HUES64 (cell line): ENCODE measurements at regions not wholly inside any gene's neighbourhood (a gene's known extent, or its start where the extent isn't known, plus 50 kb on each side); places are given as distances from the start of the nearest gene placed in this dataset.

Experiments
- H3K27ac ChIP-seq: 2 replicates; pipeline ENCODE4 v1.7.0; 2013; ENCODE audit warnings: low read depth, low read length, inconsistent platforms
- H3K27me3 ChIP-seq: 2 replicates; pipeline ENCODE4 v1.6.1; 2013; ENCODE audit warnings: mild to moderate bottlenecking, low read length; ENCODE audit not compliant: insufficient read depth
- H3K36me3 ChIP-seq: 2 replicates; pipeline ENCODE4 v1.6.1; 2013; ENCODE audit warnings: mild to moderate bottlenecking, low read length; ENCODE audit not compliant: insufficient read depth
- H3K4me1 ChIP-seq: 2 replicates; pipeline ENCODE4 v1.6.1; 2013; ENCODE audit warnings: mild to moderate bottlenecking, low read length, moderate library complexity; ENCODE audit not compliant: insufficient read depth
- H3K4me3 ChIP-seq: 2 replicates; pipeline ENCODE4 v1.5.1; 2013; ENCODE audit warnings: mild to moderate bottlenecking, low read length, moderate library complexity
- H3K9ac ChIP-seq: 2 replicates; pipeline ENCODE4 v1.6.1; 2013; ENCODE audit warnings: mild to moderate bottlenecking, low read depth, low read length
- H3K9me3 ChIP-seq: 2 replicates; pipeline ENCODE4 v1.6.1; 2013; ENCODE audit warnings: low read depth, low read length; ENCODE audit not compliant: insufficient read depth
- WGBS: fragments of 150-250, 120-280 bp; methylation state at CpG from one replicate; pipeline ENCODE4 v1.1.7; 2013; ENCODE audit warnings: missing lambda C conversion rate; 5-methylcytosine and 5-hydroxymethylcytosine counted together

GRCh38 chr3:104526901-104527401 lies 839.8 kb upstream of the ALCAM start:
- Histone ChIP-seq H3K4me3 (no peak overlapping the region), H3K36me3 (no peaks in the 10 kb centered on the region), H3K27ac (no peak overlapping the region), H3K9ac (no peak overlapping the region), H3K4me1 (peaks cover 8% of the 10 kb centered on the region), H3K9me3 (no peaks in the 10 kb centered on the region), H3K27me3 (no peaks in the 10 kb centered on the region)
- WGBS: 92% methylated on average over 3 of the region's 3 CpGs

GRCh38 chr3:104530934-104531333 lies 835.8 kb upstream of the ALCAM start:
- Histone ChIP-seq H3K9me3 (0 out of 2 replicates have a peak, but pooled peaks cover 2% of the 10 kb centered on the region), H3K27ac (no peak overlapping the region), H3K9ac (no peak overlapping the region), H3K4me3 (no peak overlapping the region), H3K27me3 (no peaks in the 10 kb centered on the region), H3K36me3 (no peaks in the 10 kb centered on the region), H3K4me1 (no peaks in the 10 kb centered on the region)
- WGBS: 92% methylated on average over 8 of the region's 8 CpGs

- Histone ChIP-seq H3K27me3 (no peaks in the 10 kb centered on the region), H3K4me1 (no peaks in the 10 kb centered on the region), H3K36me3 (no peaks in the 10 kb centered on the region), H3K9me3 (0 out of 2 replicates have a peak, but pooled peaks cover 2% of the 10 kb centered on the region), H3K9ac (no peak overlapping the region), H3K4me3 (no peak overlapping the region), H3K27ac (no peak overlapping the region)
Measured at GRCh38 chr3:104536715-104537114, 830.0 kb upstream of the ALCAM start.

GRCh38 chr3:104537323-104537722 lies 829.4 kb upstream of the ALCAM start:
- no peaks in the 10 kb centered on the region for H3K4me1 ChIP-seq
- no peak overlapping the region for H3K27ac ChIP-seq
- no peak overlapping the region for H3K9ac ChIP-seq
- no peak overlapping the region for H3K4me3 ChIP-seq
- WGBS: 98% methylated on average over 2 of the region's 3 CpGs
- H3K36me3 ChIP-seq: no peaks in the 10 kb centered on the region
- H3K9me3 ChIP-seq: 0 out of 2 replicates have a peak, but pooled peaks cover under 1% of the 10 kb centered on the region
- H3K27me3 ChIP-seq: no peaks in the 10 kb centered on the region

GRCh38 chr3:104546301-104546700 lies 820.4 kb upstream of the ALCAM start:
- Histone ChIP-seq H3K27me3 (peaks cover 39% of the 10 kb centered on the region), H3K4me3 (no peak overlapping the region), H3K4me1 (peaks cover 64% of the 10 kb centered on the region), H3K36me3 (no peaks in the 10 kb centered on the region), H3K27ac (no peak overlapping the region), H3K9ac (no peak overlapping the region), H3K9me3 (no peaks in the 10 kb centered on the region)
- 82% methylated on average over 3 of the region's 3 CpGs for WGBS

- H3K27ac ChIP-seq: peak overlapping the region; percentile 48; the same call in 1 of the 2 replicates
- 0% methylated on average over 2 of the region's 3 CpGs for WGBS
- H3K9ac ChIP-seq: no peak overlapping the region
- peaks cover 39% of the 10 kb centered on the region for H3K27me3 ChIP-seq
- no peaks in the 10 kb centered on the region for H3K36me3 ChIP-seq
- H3K9me3 ChIP-seq: no peaks in the 10 kb centered on the region
- peaks cover 64% of the 10 kb centered on the region for H3K4me1 ChIP-seq
- peak overlapping the region; percentile 24; the same call in 1 of the 2 replicates for H3K4me3 ChIP-seq
Measured at GRCh38 chr3:104547031-104547430, 819.7 kb upstream of the ALCAM start.

GRCh38 chr3:104548401-104548800 lies 818.3 kb upstream of the ALCAM start:
- no peak overlapping the region for H3K4me3 ChIP-seq
- H3K27ac ChIP-seq: no peak overlapping the region
- no peaks in the 10 kb centered on the region for H3K9me3 ChIP-seq
- no peaks in the 10 kb centered on the region for H3K36me3 ChIP-seq
- H3K4me1 ChIP-seq: peaks cover 59% of the 10 kb centered on the region
- WGBS: 87% methylated on average over 8 of the region's 8 CpGs
- H3K27me3 ChIP-seq: peaks cover 39% of the 10 kb centered on the region
- no peak overlapping the region for H3K9ac ChIP-seq

- H3K9me3 ChIP-seq: no peaks in the 10 kb centered on the region
- H3K27ac ChIP-seq: no peak overlapping the region
- 96% methylated on average over 4 of the region's 4 CpGs for WGBS
- H3K9ac ChIP-seq: no peak overlapping the region
- H3K4me1 ChIP-seq: peaks cover 51% of the 10 kb centered on the region
- H3K4me3 ChIP-seq: no peak overlapping the region
- no peaks in the 10 kb centered on the region for H3K36me3 ChIP-seq
- H3K27me3 ChIP-seq: peaks cover 39% of the 10 kb centered on the region
Measured at GRCh38 chr3:104549099-104549714, 817.5 kb upstream of the ALCAM start.

GRCh38 chr3:104553121-104553520 lies 813.6 kb upstream of the ALCAM start:
- Histone ChIP-seq H3K27ac (no peak overlapping the region), H3K9me3 (no peaks in the 10 kb centered on the region), H3K4me1 (peaks cover 15% of the 10 kb centered on the region), H3K4me3 (no peak overlapping the region), H3K27me3 (peaks cover 11% of the 10 kb centered on the region), H3K9ac (no peak overlapping the region), H3K36me3 (no peaks in the 10 kb centered on the region)
- 100% methylated on average over 1 of the region's 1 CpG for WGBS

- Histone ChIP-seq H3K36me3 (no peaks in the 10 kb centered on the region), H3K4me3 (no peak overlapping the region), H3K9ac (no peak overlapping the region), H3K9me3 (no peaks in the 10 kb centered on the region), H3K27me3 (no peaks in the 10 kb centered on the region), H3K27ac (no peak overlapping the region), H3K4me1 (peaks cover 13% of the 10 kb centered on the region)
- 97% methylated on average over 4 of the region's 4 CpGs for whole genome bisulfite sequencing
Measured at GRCh38 chr3:104554425-104554824, 812.3 kb upstream of the ALCAM start.

- H3K9ac ChIP-seq: no peak overlapping the region
- peaks cover 3% of the 10 kb centered on the region for H3K4me1 ChIP-seq
- 94% methylated on average over 1 of the region's 1 CpG for WGBS
- H3K9me3 ChIP-seq: no peaks in the 10 kb centered on the region
- no peak overlapping the region for H3K27ac ChIP-seq
- H3K36me3 ChIP-seq: no peaks in the 10 kb centered on the region
- no peaks in the 10 kb centered on the region for H3K27me3 ChIP-seq
- H3K4me3 ChIP-seq: no peak overlapping the region
Measured at GRCh38 chr3:104555728-104556127, 811.0 kb upstream of the ALCAM start.
